ENCODE measurements at regions not wholly inside any gene's neighbourhood (a gene's known extent, or its start where the extent isn't known, plus 50 kb on each side); places are given as distances from the start of the nearest gene placed in this dataset.

DNA sequence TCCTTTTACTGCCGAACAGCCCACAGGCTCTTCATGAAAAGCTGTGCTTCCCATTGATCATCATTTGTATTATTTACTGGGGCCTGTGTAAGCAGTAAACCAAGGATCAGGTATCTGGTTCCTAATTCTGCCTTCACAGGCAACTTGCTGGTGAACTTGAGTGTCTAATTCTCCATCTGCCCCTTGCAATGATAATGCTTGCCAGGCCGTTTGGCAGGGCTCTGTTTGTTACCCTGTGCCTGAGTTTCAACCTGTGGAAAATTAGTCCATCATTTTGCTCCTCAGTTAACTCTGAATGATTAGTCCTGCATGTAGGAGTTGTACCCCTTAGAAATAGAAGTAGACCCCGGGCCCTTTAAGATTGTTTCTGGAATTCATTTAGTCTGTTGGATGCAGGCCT lies 298.4 kb upstream of the CADM1 start:
- Histone ChIP-seq H3K4me1 (ENCODE audit: control insufficient read depth, insufficient read depth, low read length) (no peaks in the 10 kb centered on the region), H3K9me3 (ENCODE audit: control insufficient read depth, insufficient read depth, low read depth, low read length) (no peaks in the 10 kb centered on the region), H3K4me3 (ENCODE audit: low read depth in 2 of 2, low read length in 2 of 2) (no peak overlapping the region), H3K27ac (ENCODE audit: low read length) (no peak overlapping the region), H3K27me3 (ENCODE audit: control insufficient read depth, insufficient read depth, low read length) (no peaks in the 10 kb centered on the region), H3K36me3 (ENCODE audit: control insufficient read depth, insufficient read depth, low read length) (no peaks in the 10 kb centered on the region)
- DNase-seq (ENCODE audit: low read depth, low spot score) (no peak), ATAC-seq (no peak)
- intact Hi-C loops (cut with micrococcal nuclease; ENCODE audit: unreplicated experiment): no loop called here
- TF ChIP-seq SIN3A (IDR thresholded peaks at IDR 0.05; ENCODE audit: borderline replicate concordance, insufficient read depth, low read depth, low read length) (no peak), POLR2AphosphoS5 (IDR thresholded peaks at IDR 0.05; ENCODE audit: low read depth, low read length) (no peak), TCF7L2 (IDR thresholded peaks at IDR 0.05; ENCODE audit: low read depth, low read length) (no peak)
- TF ChIP-seq, protein P1, sequence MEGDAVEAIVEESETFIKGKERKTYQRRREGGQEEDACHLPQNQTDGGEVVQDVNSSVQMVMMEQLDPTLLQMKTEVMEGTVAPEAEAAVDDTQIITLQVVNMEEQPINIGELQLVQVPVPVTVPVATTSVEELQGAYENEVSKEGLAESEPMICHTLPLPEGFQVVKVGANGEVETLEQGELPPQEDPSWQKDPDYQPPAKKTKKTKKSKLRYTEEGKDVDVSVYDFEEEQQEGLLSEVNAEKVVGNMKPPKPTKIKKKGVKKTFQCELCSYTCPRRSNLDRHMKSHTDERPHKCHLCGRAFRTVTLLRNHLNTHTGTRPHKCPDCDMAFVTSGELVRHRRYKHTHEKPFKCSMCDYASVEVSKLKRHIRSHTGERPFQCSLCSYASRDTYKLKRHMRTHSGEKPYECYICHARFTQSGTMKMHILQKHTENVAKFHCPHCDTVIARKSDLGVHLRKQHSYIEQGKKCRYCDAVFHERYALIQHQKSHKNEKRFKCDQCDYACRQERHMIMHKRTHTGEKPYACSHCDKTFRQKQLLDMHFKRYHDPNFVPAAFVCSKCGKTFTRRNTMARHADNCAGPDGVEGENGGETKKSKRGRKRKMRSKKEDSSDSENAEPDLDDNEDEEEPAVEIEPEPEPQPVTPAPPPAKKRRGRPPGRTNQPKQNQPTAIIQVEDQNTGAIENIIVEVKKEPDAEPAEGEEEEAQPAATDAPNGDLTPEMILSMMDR (IDR thresholded peaks at IDR 0.05): no peak
- TF ChIP-seq, protein P2, sequence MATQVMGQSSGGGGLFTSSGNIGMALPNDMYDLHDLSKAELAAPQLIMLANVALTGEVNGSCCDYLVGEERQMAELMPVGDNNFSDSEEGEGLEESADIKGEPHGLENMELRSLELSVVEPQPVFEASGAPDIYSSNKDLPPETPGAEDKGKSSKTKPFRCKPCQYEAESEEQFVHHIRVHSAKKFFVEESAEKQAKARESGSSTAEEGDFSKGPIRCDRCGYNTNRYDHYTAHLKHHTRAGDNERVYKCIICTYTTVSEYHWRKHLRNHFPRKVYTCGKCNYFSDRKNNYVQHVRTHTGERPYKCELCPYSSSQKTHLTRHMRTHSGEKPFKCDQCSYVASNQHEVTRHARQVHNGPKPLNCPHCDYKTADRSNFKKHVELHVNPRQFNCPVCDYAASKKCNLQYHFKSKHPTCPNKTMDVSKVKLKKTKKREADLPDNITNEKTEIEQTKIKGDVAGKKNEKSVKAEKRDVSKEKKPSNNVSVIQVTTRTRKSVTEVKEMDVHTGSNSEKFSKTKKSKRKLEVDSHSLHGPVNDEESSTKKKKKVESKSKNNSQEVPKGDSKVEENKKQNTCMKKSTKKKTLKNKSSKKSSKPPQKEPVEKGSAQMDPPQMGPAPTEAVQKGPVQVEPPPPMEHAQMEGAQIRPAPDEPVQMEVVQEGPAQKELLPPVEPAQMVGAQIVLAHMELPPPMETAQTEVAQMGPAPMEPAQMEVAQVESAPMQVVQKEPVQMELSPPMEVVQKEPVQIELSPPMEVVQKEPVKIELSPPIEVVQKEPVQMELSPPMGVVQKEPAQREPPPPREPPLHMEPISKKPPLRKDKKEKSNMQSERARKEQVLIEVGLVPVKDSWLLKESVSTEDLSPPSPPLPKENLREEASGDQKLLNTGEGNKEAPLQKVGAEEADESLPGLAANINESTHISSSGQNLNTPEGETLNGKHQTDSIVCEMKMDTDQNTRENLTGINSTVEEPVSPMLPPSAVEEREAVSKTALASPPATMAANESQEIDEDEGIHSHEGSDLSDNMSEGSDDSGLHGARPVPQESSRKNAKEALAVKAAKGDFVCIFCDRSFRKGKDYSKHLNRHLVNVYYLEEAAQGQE (IDR thresholded peaks at IDR 0.05; ENCODE audit: insufficient read depth in 1 of 2, low read depth in 2 of 2, low read length in 1 of 2): no peak
- in situ Hi-C loops (cut with HindIII; ENCODE audit: low pct_unique_long_range_greater_than_20kb, low sequenced_read_pairs): no loop called here
- no TSS peak for BruUV-seq (replicated peaks)
- ChIA-PET POLR2A (no interaction called here), CTCF (no interaction called here)

DNA sequence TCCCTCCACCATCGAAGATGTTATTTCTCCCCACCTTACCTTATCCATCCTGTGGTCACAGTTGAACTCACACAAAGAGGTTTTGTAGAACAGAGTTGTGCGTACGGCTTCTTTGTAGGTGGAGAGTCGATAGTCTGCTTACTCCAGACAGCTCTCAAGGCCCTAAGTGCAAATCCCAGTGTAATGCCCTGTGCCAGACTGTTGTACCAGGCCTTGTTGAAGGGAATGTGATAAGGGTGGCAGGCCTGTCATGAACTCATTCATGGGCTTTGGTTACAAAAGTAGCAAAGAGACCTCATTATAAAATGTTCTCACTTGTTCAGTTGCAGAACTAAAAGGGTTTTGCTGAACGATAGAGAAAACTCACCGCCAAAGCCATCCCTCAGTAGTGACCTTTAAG lies 288.7 kb upstream of the CADM1 start:
- H3K4me3 ChIP-seq (ENCODE audit: low read depth in 2 of 2, low read length in 2 of 2): no peak overlapping the region
- no peaks in the 10 kb centered on the region; the same call in 1 of the 2 replicates for H3K27me3 ChIP-seq (ENCODE audit: control insufficient read depth, insufficient read depth, low read length)
- CTCF ChIA-PET: no interaction called here
- no peak overlapping the region for H3K27ac ChIP-seq (ENCODE audit: low read length)
- ATAC-seq (no peak), DNase-seq (ENCODE audit: low read depth, low spot score) (no peak)
- no peaks in the 10 kb centered on the region for H3K9me3 ChIP-seq (ENCODE audit: control insufficient read depth, insufficient read depth, low read depth, low read length)
- POLR2A ChIA-PET: no interaction called here
- TF ChIP-seq TCF7L2 (IDR thresholded peaks at IDR 0.05; ENCODE audit: low read depth, low read length): no peak
- TF ChIP-seq POLR2AphosphoS5 (IDR thresholded peaks at IDR 0.05; ENCODE audit: low read depth, low read length): no peak
- in situ Hi-C loops (cut with HindIII; ENCODE audit: low pct_unique_long_range_greater_than_20kb, low sequenced_read_pairs) (no loop called here), intact Hi-C loops (cut with micrococcal nuclease; ENCODE audit: unreplicated experiment) (no loop called here)
- H3K36me3 ChIP-seq (ENCODE audit: control insufficient read depth, insufficient read depth, low read length): no peaks in the 10 kb centered on the region
- no TSS peak for BruUV-seq (replicated peaks)
- no peaks in the 10 kb centered on the region for H3K4me1 ChIP-seq (ENCODE audit: control insufficient read depth, insufficient read depth, low read length)

DNA sequence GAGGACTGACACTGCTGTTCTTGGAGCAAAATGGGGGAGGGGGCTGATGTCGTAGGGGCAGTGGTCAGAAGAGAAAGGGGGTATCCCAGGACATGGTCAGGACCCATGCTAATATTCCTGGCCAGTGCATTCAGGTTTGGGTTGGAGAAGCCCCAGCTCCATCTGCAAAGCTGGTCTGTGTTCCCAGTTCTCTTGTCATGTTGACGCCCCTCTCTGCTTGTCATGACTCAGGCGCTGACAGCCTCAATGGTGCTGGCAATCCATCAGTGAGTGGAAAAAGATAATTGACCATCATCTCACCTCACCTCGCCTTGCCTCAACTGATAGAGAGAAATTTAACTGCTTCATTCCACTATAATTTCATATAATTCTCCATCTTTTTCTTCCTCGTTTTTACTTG lies 283.1 kb upstream of the CADM1 start:
- no peak overlapping the region for H3K27ac ChIP-seq (ENCODE audit: low read length)
- no peaks in the 10 kb centered on the region for H3K36me3 ChIP-seq (ENCODE audit: control insufficient read depth, insufficient read depth, low read length)
- in situ Hi-C loops (cut with HindIII; ENCODE audit: low pct_unique_long_range_greater_than_20kb, low sequenced_read_pairs): no loop called here
- CTCF ChIA-PET: no interaction called here
- DNase-seq (ENCODE audit: low read depth, low spot score) (no peak), ATAC-seq (no peak)
- H3K4me1 ChIP-seq (ENCODE audit: control insufficient read depth, insufficient read depth, low read length): no peaks in the 10 kb centered on the region
- H3K9me3 ChIP-seq (ENCODE audit: control insufficient read depth, insufficient read depth, low read depth, low read length): no peaks in the 10 kb centered on the region; the same call in 1 of the 2 replicates
- H3K27me3 ChIP-seq (ENCODE audit: control insufficient read depth, insufficient read depth, low read length): no peaks in the 10 kb centered on the region
- TF ChIP-seq SIN3A (IDR thresholded peaks at IDR 0.05; ENCODE audit: borderline replicate concordance, insufficient read depth, low read depth, low read length) (no peak), TCF7L2 (IDR thresholded peaks at IDR 0.05; ENCODE audit: low read depth, low read length) (no peak), POLR2AphosphoS5 (IDR thresholded peaks at IDR 0.05; ENCODE audit: low read depth, low read length) (no peak)
- TF ChIP-seq, protein P1 (IDR thresholded peaks at IDR 0.05): no peak
- TF ChIP-seq, protein P2 (IDR thresholded peaks at IDR 0.05; ENCODE audit: insufficient read depth in 1 of 2, low read depth in 2 of 2, low read length in 1 of 2): no peak
- intact Hi-C loops (cut with micrococcal nuclease; ENCODE audit: unreplicated experiment): no loop called here
- H3K4me3 ChIP-seq (ENCODE audit: low read depth in 2 of 2, low read length in 2 of 2): no peak overlapping the region
- POLR2A ChIA-PET: no interaction called here
- no TSS peak for BruUV-seq (replicated peaks)
